MM.1S (cell line): ENCODE measurements at regions not wholly inside any gene's neighbourhood (a gene's known extent, or its start where the extent isn't known, plus 50 kb on each side); places are given as distances from the start of the nearest gene placed in this dataset.

ENCODE experiments used
- CTCF ChIP-seq: fragments of 300-600 bp; sonication (generic); IDR thresholded peaks from 2 replicates; pipeline ENCODE4 v1.5.1; 2016; ENCODE audit warnings: antibody characterized with exemption, low read length, mixed read lengths
- EZH2 ChIP-seq: fragments of 300-600 bp; sonication (generic); optimal IDR thresholded peaks from 2 replicates; pipeline ENCODE3; 2017; ENCODE audit warnings: low read depth, mild to moderate bottlenecking, antibody characterized with exemption, low read length, mixed read lengths

- TF ChIP-seq CTCF (no peak), EZH2 (no peak)
These were observed 195.8 kb downstream of the AASDH start for GRCh38 chr4:56191534-56191933.
